ENCODE measurements at regions not wholly inside any gene's neighbourhood (a gene's known extent, or its start where the extent isn't known, plus 50 kb on each side); places are given as distances from the start of the nearest gene placed in this dataset.

GRCh38 chr5:115417076-115417475, 120.6 kb upstream of the CCDC112 start:
- TF ChIP-seq, protein P1, sequence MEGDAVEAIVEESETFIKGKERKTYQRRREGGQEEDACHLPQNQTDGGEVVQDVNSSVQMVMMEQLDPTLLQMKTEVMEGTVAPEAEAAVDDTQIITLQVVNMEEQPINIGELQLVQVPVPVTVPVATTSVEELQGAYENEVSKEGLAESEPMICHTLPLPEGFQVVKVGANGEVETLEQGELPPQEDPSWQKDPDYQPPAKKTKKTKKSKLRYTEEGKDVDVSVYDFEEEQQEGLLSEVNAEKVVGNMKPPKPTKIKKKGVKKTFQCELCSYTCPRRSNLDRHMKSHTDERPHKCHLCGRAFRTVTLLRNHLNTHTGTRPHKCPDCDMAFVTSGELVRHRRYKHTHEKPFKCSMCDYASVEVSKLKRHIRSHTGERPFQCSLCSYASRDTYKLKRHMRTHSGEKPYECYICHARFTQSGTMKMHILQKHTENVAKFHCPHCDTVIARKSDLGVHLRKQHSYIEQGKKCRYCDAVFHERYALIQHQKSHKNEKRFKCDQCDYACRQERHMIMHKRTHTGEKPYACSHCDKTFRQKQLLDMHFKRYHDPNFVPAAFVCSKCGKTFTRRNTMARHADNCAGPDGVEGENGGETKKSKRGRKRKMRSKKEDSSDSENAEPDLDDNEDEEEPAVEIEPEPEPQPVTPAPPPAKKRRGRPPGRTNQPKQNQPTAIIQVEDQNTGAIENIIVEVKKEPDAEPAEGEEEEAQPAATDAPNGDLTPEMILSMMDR (IDR thresholded peaks at IDR 0.05), result no peak
- TF ChIP-seq POLR2A (IDR thresholded peaks at IDR 0.05) (no peak), EP300 (IDR thresholded peaks at IDR 0.05) (no peak)

Data from ovary (tissue), 3 donors.